ENCODE measurements at regions not wholly inside any gene's neighbourhood (a gene's known extent, or its start where the extent isn't known, plus 50 kb on each side); places are given as distances from the start of the nearest gene placed in this dataset.
"Not testable (repeated sequence)": the region's sequence is repeated elsewhere in the genome, so short reads cannot be mapped to it uniquely, and the experiment has no call there.

GRCh38 chr2:16186661-16187481, 246.5 kb downstream of the MYCN start:
- DNase-seq (ENCODE audit: low spot score), result no peak

- no peak for DNase-seq (ENCODE audit: low spot score)
Observed at GRCh38 chr2:16185801-16186272, 245.5 kb downstream of the MYCN start.

GRCh38 chr2:16184945-16185660, 244.8 kb downstream of the MYCN start:
- no peak for DNase-seq (ENCODE audit: low spot score)

- no peak for DNase-seq (ENCODE audit: low spot score)
Observed at GRCh38 chr2:16184341-16184890, 244.1 kb downstream of the MYCN start.

- DNase-seq (ENCODE audit: low spot score), result no peak
Observed at GRCh38 chr2:16183345-16183744, 243.0 kb downstream of the MYCN start.

GRCh38 chr2:16182841-16183240, 242.5 kb downstream of the MYCN start:
- DNase-seq (ENCODE audit: low spot score), result no peak

GRCh38 chr2:16182311-16182815, 242.0 kb downstream of the MYCN start:
- DNase-seq (ENCODE audit: low spot score), result not testable (repeated sequence)

GRCh38 chr2:16181741-16182090, 241.4 kb downstream of the MYCN start:
- no peak for DNase-seq (ENCODE audit: low spot score)

GRCh38 chr2:16181062-16181740, 240.9 kb downstream of the MYCN start:
- no peak for DNase-seq (ENCODE audit: low spot score)

- no peak for DNase-seq (ENCODE audit: low spot score)
Observed at GRCh38 chr2:16180631-16181030, 240.3 kb downstream of the MYCN start.

- no peak for DNase-seq (ENCODE audit: low spot score)
Observed at GRCh38 chr2:16179701-16180416, 239.5 kb downstream of the MYCN start.

GRCh38 chr2:16178551-16179130, 238.3 kb downstream of the MYCN start:
- no peak for DNase-seq (ENCODE audit: low spot score)

GRCh38 chr2:16177671-16178180, 237.4 kb downstream of the MYCN start:
- no peak for DNase-seq (ENCODE audit: low spot score)

GRCh38 chr2:16176971-16177480, 236.7 kb downstream of the MYCN start:
- no peak for DNase-seq (ENCODE audit: low spot score)

GRCh38 chr2:16175247-16175825, 235.0 kb downstream of the MYCN start:
- DNase-seq (ENCODE audit: low spot score), result no peak

- no peak for DNase-seq (ENCODE audit: low spot score)
Observed at GRCh38 chr2:16174693-16175045, 234.3 kb downstream of the MYCN start.

GRCh38 chr2:16173893-16174692, 233.7 kb downstream of the MYCN start:
- no peak for DNase-seq (ENCODE audit: low spot score)

GRCh38 chr2:16172324-16173175, 232.2 kb downstream of the MYCN start:
- no peak for DNase-seq (ENCODE audit: low spot score)

GRCh38 chr2:16171425-16171920, 231.1 kb downstream of the MYCN start:
- DNase-seq (ENCODE audit: low spot score), result no peak

Measured in HuH-7 (cell line).